ENCODE measurements at regions not wholly inside any gene's neighbourhood (a gene's known extent, or its start where the extent isn't known, plus 50 kb on each side); places are given as distances from the start of the nearest gene placed in this dataset.

- TF ChIP-seq SREBF2 (CRISPR knock-in tag; IDR thresholded peaks at IDR 0.05): no peak
- TF ChIP-seq, protein P1, sequence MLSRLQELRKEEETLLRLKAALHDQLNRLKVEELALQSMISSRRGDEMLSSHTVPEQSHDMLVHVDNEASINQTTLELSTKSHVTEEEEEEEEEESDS (CRISPR knock-in tag; IDR thresholded peaks at IDR 0.05): no peak
- TF ChIP-seq CBX1 (IDR thresholded peaks at IDR 0.05; ENCODE audit: low read depth): no peak
Observed at GRCh38 chr10:71023704-71024283, 135.4 kb upstream of the PCBD1 start.

All from K562 (cell line).